DMS 273 (cell line): ENCODE measurements at regions not wholly inside any gene's neighbourhood (a gene's known extent, or its start where the extent isn't known, plus 50 kb on each side); places are given as distances from the start of the nearest gene placed in this dataset.
"Not testable (repeated sequence)": the region's sequence is repeated elsewhere in the genome, so short reads cannot be mapped to it uniquely, and the experiment has no call there.

Experiments
- DNase-seq: peaks from one replicate; lab custom pipeline; 2025; ENCODE audit not compliant: unreplicated experiment; lab: John Stamatoyannopoulos, UW

DNA sequence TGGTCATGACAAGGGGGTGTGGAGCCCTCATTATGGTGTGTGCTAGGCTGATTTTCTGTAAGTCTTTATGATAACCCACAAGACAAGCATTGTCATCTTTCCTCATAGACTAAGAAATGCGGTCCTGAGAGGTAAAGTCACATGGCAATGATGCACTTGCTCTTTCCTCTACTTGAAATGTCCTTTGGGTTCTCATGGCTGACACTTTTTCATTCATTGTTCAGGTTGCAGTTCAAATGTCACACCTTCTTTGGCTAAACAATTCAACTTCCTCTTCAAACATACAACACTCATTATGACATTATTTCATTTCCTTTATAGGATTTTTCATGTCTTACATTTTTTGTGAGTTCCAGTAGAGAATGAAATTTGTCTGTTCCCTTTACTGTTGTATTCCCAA, 323.6 kb upstream of the PRR16 start:
- no peak for DNase-seq

DNA sequence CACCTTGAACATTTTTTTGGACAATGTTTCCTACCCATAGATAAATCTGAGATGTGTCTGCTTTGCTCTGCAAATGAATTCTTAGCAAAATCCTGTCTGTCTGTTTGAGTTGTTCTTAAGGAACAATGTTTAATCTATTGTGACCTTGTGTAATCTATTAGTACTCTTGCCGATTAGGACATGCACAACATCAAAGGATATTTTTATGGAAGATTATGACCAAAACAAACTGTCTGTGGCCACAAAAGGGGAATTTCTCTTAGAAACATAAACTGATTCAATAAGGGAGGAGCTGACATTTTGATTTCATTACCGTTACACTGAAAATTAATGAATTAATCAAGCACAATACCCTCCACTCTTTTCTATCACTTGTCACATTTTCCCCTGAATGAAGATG, 323.0 kb upstream of the PRR16 start:
- DNase-seq: no peak

DNA sequence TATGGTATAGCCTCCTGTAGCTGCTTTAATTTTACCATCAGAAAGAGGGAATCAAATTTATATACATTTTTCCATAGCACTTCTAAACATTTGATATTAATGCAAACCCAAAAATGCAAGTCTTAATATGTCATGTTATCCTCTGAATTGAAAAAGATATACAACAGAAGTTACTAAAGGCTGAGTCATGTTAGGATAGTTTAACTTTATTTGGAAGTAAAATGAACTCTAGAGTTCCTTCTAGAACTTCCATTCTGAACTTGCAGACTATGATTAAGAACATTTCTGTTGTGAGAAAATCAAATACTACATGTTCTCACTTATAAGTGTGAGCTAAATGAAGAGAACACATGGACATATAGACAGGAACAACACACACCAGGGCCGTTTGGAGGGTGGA, 317.3 kb upstream of the PRR16 start:
- no peak for DNase-seq

DNA sequence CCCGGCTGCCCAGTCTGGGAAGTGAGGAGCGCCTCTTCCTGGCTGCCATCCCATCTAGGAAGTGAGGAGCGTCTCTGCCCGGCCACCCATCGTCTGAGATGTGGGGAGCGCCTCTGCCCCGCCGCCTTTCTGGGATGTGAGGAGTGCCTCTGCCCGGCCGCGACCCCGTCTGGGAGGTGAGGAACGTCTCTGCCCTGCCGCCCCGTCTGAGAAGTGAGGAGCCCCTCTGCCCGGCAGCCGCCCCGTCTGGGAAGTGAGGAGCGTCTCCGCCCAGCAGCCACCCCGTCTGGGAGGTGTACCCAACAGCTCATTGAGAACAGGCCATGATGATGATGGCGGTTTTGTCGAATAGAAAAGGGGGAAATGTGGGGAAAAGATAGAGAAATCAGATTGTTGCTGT, 316.2 kb upstream of the PRR16 start:
- not testable (repeated sequence) for DNase-seq

DNA sequence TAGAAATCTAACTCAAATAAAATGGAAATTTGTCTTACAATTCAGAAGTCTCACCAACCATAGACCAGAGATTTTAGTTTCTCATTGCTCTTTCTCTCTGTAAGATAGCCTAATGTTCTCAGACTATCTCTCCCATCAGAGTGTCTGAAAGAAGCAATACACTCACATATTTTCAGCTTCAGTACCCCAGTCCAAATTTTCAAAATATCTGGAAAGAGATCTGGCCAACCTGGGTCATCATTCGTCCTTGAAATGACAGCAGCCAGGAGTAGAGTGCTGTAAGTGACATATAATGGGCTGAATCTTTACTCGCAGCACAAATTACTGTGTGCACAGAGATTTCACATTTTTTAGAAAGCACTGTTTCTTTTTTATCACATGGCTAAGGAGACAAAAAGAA, 313.3 kb upstream of the PRR16 start:
- no peak for DNase-seq

DNA sequence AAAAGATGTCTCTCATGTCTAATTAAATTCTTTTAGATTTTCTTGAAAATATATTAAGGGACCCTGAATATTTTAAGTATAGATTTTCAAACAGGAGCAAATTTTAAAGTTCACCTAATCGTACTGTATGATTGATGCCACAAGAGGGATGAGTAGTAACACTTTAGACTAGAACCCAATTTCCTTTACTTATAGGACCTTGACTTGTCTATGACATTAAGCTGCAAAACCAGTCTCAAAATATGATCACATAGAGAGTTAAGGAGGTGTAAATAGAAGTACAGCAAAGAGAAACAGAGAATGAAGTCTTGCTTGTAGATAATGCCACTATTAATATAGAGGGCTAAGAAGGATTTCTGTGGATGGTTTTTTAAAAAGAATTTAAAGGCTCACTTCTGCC, 312.9 kb upstream of the PRR16 start:
- DNase-seq: no peak

DNA sequence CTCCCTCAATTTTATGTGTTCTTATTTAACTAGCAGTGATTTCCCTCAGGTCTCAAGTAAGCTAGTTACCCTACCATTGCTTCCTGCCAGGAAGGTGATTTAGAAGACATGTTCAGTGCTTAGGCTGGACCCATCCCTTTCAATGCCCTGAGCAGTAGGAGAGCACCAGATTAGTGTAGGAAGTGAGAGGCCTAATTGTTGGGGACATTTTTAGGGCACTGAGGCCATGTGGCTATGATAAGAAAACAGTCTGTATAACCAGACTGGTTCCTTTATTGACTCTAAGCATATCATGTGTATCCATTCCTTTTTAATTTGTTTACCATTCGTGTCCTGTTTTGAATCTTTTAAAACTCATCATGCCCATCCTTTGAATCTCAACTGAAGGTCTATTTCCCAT, 312.3 kb upstream of the PRR16 start:
- no peak for DNase-seq

DNA sequence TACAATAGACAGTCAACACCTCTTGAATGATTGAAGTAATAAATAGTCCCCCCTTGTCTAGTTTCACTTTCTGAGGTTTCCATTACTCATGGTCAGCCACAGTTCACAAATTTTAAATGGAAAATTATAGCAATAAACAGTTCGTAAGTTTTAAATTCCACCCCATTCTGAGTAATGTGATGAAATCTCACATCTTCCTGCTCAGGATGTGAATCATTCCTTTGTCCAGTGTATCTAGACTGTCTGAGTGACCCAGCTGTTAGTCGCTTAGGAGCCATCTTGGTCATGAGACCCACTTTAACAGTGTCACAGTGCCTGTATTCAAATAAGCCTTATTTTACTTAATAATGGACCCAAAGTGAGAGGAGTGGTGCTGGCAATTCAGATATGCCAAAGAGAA, 311.6 kb upstream of the PRR16 start:
- DNase-seq: no peak

DNA sequence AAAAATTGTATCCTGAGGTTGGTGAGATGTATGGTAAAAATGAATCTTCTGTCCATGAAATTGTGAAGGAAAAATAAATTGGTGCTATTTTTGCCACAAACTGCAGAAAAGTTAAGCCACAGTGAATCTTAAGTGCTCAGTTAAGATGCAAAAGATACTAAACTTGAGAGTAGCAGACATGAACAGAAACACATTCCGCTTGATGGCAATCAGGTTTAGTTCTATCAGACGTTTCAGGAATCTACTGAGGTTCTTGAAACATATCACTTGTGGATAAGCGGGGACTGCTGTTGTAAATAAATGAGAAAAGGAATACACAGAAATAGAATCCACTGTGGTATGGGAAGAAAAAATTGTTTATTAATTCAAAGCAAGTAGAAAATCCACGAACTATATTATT, 311.2 kb upstream of the PRR16 start:
- no peak for DNase-seq

DNA sequence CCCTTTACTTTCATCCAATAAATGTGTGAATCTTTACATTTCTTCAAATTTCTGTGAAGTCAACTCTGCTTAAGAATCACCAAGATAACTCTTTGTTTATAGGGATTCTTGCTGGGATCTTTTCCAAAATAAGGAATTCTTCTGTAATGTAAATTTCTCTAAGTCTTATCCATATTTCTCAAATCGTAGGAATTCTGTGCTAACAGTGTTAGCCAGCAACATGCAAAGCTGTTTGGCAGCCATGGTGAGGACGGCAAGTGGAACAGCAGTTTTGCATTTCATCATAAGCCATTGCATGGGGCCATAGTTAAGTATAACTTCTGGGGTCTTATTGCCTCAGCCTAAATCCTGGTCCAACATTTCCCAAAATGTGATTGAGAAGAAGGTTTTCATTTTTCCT, 310.5 kb upstream of the PRR16 start:
- DNase-seq: no peak

DNA sequence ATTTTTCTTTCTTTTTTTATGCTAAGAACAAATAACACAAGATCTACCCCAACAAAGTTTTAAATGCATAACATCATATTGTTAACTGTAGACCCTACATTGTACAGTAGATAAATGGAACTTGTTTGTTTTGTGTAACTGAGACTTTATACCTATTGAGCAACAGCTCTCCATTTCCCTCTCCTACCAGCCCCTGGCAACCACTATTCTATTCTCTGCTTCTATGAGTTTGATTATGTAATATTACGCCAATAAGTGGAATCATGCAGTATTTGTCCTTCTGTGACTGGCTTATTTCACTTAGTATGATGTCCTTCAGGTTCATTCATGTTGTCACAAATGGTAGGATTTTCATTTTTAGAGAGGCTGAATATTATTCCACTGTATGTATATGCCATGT, 308.2 kb upstream of the PRR16 start:
- DNase-seq: no peak

DNA sequence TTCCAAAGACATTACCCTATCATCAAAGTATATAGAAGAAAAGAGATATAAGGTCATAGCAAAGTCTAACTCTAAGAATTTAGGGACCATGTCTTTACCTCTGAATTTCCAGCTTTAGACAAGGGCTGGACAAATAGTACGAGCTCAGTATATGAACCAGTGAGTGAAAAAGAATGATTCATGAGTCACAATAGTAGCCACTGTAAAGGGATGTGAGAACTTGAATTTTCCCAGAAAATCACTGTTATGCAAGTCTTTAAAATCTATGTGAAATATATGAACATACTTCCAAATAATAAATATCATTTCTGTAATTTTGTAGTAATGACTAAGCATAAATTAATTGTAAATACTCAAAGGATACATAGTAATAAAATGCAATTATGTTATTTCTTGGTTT, 305.9 kb upstream of the PRR16 start:
- DNase-seq: no peak

DNA sequence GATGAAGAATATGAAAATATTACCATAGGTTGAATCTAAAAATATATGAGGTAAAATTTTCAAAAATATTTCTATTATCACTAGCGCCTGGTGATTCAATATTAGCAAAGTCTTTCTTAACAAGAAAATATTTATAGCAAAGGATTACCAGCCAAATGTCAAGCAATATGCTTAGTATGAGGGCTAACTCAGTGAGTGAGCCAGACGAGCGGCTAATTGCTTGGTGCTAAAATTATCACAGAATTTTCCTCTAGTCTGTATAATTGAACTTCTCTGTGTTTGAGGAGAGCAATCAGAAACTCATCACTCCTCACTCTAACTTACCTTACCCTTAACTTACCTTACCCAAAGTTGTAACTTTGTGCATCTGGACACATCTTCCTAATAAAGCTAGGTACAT, 304.9 kb upstream of the PRR16 start:
- peak; percentile 4 for DNase-seq

DNA sequence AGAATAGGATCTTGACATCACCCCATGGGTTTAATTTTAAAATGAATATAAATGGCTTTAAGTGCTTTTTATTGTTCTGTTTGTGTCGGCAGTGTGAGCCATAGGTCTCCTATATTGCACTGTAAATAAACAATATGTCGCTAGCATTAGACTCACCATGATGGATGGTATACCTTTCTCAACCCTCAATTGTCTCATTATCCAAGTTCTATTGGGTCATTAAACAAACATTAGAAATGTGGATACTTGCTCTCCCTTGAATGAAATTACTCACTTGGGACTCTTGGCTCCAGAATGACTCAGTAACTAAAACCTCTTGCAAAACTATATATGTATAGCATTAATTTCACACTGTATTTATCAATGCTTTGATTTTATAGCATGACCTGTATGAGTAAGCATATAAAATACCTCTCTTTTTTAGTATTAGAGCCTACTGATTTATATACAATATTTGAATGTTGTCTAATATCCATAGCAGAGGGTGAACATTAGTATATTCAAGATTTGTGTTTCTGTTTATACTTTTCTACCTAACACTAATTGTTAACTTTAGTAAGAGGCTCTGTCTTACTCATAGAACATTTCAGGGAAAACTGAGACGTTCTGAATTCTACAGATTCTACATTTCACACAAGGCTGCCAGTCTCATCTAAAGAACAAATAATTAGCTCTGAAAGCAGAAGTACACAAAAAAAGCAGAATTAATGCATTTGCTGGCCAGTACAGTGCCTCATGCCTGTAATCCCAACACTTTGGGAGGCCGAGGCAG, 303.8 kb upstream of the PRR16 start:
- no peak for DNase-seq

DNA sequence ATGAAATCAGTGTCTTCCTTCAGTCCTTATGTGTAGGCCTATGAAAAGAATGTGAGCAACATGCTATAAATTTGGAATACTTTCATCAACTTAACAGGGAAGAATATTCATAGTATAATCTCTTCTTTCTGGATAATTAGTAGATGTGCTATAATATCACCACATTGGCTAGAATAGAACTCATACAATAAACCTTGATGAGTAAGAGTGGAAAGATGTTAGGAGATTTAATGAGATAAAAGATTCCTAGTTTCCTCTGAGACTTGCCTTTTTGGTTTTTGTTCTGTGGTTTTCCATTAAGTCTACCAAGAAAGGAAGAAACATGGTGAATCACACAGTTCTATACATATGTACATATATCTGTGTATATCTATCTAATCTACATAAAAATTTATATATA, 301.8 kb upstream of the PRR16 start:
- DNase-seq: no peak

DNA sequence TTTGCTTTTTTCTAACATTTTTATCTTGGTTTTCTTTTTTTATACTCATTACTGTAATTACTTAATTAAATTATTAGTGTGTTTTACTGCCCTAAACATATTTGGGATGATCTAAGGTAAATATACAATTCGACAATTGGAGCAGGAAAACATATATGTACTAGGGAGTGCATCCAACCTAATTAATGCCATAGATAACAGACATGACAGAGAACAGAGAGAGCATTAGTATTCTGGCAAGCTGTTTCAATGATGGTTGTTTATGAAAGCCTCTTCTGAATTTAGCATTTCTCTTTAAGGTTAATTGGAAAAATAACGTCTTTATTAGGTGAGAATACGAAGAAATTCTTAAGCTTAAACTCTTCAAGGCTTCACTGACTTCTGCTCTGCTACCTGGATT, 300.1 kb upstream of the PRR16 start:
- no peak for DNase-seq

DNA sequence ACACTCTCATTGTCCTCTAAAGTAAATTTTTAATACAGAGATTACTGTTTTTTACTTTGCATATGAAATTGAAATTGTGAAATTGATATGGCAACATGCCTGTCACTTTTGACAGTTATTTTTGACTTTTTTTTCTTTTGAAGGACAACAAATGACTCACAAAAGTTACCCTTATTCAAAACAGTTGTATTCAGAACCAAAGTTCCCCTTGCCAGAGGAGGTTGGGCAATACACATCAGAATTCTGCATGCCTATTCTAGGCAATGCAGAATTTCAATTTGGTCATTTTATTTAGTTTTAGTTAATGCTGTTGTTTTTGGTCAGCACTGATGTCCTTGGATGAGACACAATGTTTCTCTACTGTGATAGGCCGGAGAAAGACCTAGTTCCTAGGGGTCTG, 299.1 kb upstream of the PRR16 start:
- DNase-seq: no peak

DNA sequence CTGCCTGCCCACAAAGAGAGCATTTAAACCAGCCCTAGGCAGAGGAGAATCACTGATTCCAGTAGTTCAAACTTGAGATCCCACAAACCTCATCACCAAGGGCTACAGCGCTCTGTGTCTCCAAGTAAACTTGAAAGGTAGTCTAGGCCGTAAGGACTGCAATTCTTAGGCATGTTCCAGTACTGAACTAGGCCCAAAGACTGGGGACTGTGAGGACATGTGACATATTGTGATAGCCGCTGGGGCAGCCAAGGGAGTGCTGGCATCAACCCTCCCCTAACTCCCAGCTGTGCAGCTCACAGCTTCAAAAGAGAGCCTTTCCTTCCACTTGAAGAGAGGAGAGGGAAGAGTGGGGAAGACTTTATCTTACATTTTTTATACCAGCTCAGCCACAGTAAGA, 291.0 kb upstream of the PRR16 start:
- DNase-seq: no peak

DNA sequence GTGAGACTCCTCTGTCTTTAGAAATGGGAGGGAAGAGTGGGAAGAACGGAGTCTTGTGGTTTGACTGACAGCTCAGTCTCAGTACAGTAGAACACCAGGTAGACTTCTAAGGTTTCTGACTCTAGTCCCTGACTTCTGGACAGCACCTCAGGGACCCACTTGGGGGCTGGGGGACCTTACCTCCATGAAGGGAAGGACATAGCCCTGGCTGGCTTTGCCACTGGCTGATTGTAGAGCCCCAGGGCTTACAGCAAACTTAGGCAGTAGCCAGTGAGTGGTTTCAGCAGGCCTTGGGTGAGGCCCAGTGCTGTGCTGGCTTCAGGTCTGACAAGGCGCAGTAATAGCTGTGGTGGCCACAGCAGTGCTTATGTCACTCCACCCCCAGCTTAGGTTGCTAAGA, 290.0 kb upstream of the PRR16 start:
- no peak for DNase-seq

DNA sequence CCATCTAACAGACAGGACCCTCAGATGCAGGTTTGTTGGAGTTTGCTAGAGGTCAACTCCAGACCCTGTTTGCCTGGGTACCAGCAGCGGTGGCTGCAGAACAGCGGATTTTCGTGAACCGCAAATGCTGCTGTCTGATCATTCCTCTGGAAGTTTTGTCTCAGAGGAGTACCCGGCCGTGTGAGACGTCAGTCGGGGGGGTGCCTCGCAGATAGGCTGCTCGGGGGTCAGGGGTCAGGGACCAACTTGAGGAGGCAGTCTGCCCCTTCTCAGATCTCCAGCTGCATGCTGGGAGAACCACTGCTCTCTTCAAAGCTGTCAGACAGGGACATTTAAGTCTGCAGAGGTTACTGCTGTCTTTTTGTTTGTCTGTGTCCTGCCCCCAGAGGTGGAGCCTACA, 282.9 kb upstream of the PRR16 start:
- DNase-seq: not testable (repeated sequence)

DNA sequence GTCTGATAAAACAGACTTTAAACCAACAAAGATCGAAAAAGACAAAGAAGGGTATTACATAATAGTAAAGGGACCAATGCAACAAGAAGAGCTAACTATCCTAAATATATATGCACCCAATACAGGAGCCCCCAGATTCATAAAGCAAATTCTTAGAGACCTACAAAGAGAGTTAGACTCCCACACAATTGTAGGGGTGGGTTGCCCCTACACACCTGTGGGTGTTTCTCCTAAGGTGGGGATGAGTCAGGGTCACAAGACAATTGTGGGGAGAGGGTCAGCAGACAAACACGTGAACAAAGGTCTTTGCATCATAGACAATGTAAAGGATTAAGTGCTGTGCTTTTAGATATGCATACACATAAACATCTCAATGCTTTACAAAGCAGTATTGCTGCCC, 269.4 kb upstream of the PRR16 start:
- not testable (repeated sequence) for DNase-seq

DNA sequence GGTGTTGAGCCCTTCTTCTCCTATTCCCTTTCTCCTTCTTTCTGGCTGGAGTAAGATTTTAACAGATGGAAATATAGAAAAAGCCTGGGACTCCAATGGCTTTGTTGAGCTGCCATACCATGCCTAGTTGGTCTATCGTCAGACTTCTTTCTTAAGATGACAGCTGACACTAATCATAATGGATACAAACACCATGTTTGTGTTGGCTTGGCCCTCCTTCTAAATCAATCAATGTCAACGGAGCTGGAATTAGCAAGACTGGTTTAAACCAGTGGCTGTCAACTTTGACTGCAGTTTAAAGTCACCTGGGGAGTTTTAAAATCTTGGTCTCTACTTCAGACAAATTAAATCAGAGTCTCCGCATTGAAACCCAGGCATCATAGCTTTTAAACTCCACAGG, 264.5 kb upstream of the PRR16 start:
- no peak for DNase-seq

DNA sequence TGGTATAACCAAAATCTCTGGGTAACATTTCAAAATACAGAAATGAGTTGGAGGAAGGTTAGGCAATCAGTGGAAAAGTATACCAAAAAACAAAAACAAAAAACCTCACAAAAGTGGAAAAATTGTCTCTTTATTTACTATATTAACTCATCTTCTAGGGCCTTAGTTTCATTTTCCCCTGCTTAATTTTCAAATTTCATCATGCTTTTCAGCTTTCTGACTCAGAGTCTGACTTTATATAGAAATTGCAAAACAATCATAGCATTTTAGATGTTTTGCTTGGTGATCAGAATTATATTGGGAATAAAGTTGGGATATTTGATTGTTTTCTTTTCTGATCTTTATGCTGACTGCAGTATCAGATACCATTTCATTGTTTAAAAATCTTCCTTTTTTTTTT, 257.0 kb upstream of the PRR16 start:
- no peak for DNase-seq

DNA sequence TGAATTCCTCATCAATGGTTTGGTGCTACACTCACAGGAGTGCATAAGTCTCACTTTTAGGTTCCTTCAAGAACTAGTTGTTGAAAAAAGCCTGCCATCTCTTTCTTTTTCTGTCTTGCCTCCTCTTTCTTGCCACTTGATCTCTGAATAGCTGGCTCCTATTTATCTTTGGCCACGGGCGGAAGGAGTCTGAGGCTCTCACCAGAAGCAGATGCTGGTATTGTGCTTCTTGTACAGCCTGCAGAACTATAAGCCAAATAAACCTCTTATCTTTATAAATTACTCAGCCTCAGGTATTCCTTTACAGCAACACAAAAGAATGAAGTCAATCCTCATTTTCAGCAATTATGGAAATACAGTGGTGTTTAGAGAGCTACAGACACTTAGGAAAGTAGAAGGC, 247.1 kb upstream of the PRR16 start:
- no peak for DNase-seq
